ENCODE measurements at regions not wholly inside any gene's neighbourhood (a gene's known extent, or its start where the extent isn't known, plus 50 kb on each side); places are given as distances from the start of the nearest gene placed in this dataset.

DNA sequence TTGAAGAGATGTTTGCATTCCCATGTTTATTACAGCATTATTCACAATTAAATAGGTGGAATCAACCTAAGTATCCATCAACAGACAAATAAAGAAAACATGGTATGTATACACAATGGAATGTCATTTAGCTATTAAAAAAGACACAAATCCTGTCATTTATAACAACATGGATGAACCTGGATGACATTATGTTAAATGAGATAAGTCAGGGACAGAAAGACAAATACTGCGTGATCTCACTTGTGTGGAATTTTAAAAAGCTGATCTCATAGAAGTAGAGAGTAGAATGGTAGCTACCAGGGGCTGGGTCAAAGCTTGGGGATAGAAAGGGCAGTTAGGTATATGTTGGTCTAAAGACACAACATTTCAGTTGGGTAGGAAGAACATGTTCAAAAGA lies 376.3 kb downstream of the EPHA4 start:
- no peaks in the 10 kb centered on the region for H3K36me3 ChIP-seq (ENCODE audit: control insufficient read depth in 1 of 2, insufficient read depth in 2 of 2, low read depth in 1 of 2, low read length in 2 of 2)
- H3K27ac ChIP-seq (ENCODE audit: low read length, poor library complexity, severe bottlenecking) = no peak overlapping the region
- H3K27me3 ChIP-seq (ENCODE audit: control insufficient read depth in 1 of 2, insufficient read depth in 1 of 2, low read length in 2 of 2) = no peaks in the 10 kb centered on the region
- H3K9me3 ChIP-seq (ENCODE audit: control insufficient read depth, low read length) = no peaks in the 10 kb centered on the region
- no peaks in the 10 kb centered on the region for H3K4me1 ChIP-seq (ENCODE audit: control insufficient read depth, insufficient read depth, low read depth, low read length)
- H2BK15ac ChIP-seq (ENCODE audit: low read depth, poor library complexity, severe bottlenecking) = no peak overlapping the region
- no peak overlapping the region for H3K9ac ChIP-seq (ENCODE audit: low read length)
- no peak overlapping the region for H2AK5ac ChIP-seq (ENCODE audit: low read length, severe bottlenecking)
- H3K23ac ChIP-seq (ENCODE audit: low read length in 2 of 2) = no peak overlapping the region
- H2AFZ ChIP-seq (ENCODE audit: low read depth, low read length) = no peak overlapping the region
- no peak overlapping the region for H2BK5ac ChIP-seq (ENCODE audit: low read depth, low read length, poor library complexity, severe bottlenecking)
- WGBS = 94% methylated on average over 1 of the region's 1 CpG
- H2BK120ac ChIP-seq (ENCODE audit: low read depth, low read length) = no peak overlapping the region
- no peak for DNase-seq
- no peak overlapping the region for H4K91ac ChIP-seq (ENCODE audit: low read length)
- no peak overlapping the region for H3K4me2 ChIP-seq (ENCODE audit: low read length, poor library complexity, severe bottlenecking)
- H3K14ac ChIP-seq (ENCODE audit: low read length in 2 of 2) = no peak overlapping the region
- no peak overlapping the region for H2BK12ac ChIP-seq (ENCODE audit: low read length in 2 of 2)
- H3K18ac ChIP-seq (ENCODE audit: low read depth in 1 of 2, low read length in 2 of 2) = no peak overlapping the region
- H3K79me1 ChIP-seq (replicated peaks; ENCODE audit: low read length, poor library complexity, severe bottlenecking) = no peaks in the 10 kb centered on the region
- H4K8ac ChIP-seq (ENCODE audit: low read length) = no peak overlapping the region
- no peak overlapping the region for H3K4ac ChIP-seq (ENCODE audit: low read depth in 1 of 2, low read length in 2 of 2)
- no peak overlapping the region for H3K4me3 ChIP-seq (ENCODE audit: insufficient read depth in 1 of 2, low read depth in 1 of 2, low read length in 2 of 2)

DNA sequence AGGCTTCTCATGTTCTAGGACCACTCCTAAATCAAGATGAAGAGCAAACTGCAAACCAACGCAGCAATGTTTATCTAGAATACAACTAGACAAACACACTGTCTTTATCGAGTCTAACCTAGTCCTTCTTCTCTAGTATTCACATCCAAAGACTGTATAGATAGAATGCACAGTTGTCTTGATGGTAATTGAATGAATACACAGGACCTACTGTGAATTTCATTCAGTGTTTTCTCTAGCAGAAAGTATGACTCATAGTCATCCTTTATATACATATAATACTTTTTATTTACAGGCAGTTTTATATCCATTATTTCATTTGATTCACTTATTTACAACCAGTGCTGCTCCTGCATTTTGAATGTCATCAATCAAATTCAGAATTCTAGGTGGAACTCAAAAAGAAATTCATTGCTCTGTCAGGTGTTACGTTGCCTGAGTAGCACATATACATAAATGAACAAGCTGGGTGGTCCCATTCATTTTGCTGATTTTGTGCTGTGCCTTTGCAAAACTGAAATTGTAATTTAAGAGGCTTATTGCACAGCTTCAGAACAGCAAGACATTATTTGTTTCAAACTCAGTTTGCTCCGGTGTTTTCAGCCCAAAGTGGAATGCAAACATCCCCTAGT lies 374.8 kb downstream of the EPHA4 start:
- Histone ChIP-seq H4K91ac (ENCODE audit: low read length) (no peak overlapping the region), H2BK5ac (ENCODE audit: low read depth, low read length, poor library complexity, severe bottlenecking) (no peak overlapping the region)
- WGBS = 81% methylated on average over 3 of the region's 4 CpGs

DNA sequence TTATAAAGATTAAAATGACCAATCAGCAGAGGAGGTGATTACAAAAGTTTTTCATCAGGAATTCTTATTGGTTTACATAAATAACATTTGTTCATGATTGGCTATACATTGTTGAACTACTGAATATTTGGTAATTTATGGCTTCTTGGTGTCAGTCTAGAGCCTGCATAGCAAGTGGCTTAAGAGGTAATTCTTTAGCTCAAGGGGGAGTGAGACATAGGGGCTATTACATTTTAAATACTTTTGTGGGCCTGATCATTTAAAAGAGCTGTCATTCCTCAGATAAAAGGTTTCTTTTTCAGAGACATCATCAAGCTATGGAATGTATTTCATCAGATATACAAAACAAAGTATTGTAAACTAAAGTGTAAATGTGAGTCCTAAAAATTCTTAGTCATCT lies 373.8 kb downstream of the EPHA4 start:
- no peak overlapping the region for H3K27ac ChIP-seq (ENCODE audit: low read length, poor library complexity, severe bottlenecking)
- no peak overlapping the region for H2BK12ac ChIP-seq (ENCODE audit: low read length in 2 of 2)
- no peaks in the 10 kb centered on the region for H3K79me1 ChIP-seq (replicated peaks; ENCODE audit: low read length, poor library complexity, severe bottlenecking)
- H3K4me1 ChIP-seq (ENCODE audit: control insufficient read depth, insufficient read depth, low read depth, low read length) = no peaks in the 10 kb centered on the region
- no peak overlapping the region for H2AK5ac ChIP-seq (ENCODE audit: low read length, severe bottlenecking)
- no peak overlapping the region for H3K18ac ChIP-seq (ENCODE audit: low read depth in 1 of 2, low read length in 2 of 2)
- no peaks in the 10 kb centered on the region for H3K27me3 ChIP-seq (ENCODE audit: control insufficient read depth in 1 of 2, insufficient read depth in 1 of 2, low read length in 2 of 2)
- no peak overlapping the region for H3K4ac ChIP-seq (ENCODE audit: low read depth in 1 of 2, low read length in 2 of 2)
- H4K91ac ChIP-seq (ENCODE audit: low read length) = no peak overlapping the region
- H3K4me2 ChIP-seq (ENCODE audit: low read length, poor library complexity, severe bottlenecking) = no peak overlapping the region
- no peak overlapping the region for H2BK120ac ChIP-seq (ENCODE audit: low read depth, low read length)
- no peak overlapping the region for H3K9ac ChIP-seq (ENCODE audit: low read length)
- H3K23ac ChIP-seq (ENCODE audit: low read length in 2 of 2) = no peak overlapping the region
- no peak for DNase-seq
- no peak overlapping the region for H2BK5ac ChIP-seq (ENCODE audit: low read depth, low read length, poor library complexity, severe bottlenecking)
- no peaks in the 10 kb centered on the region for H3K36me3 ChIP-seq (ENCODE audit: control insufficient read depth in 1 of 2, insufficient read depth in 2 of 2, low read depth in 1 of 2, low read length in 2 of 2)
- no peak overlapping the region for H4K8ac ChIP-seq (ENCODE audit: low read length)
- H3K14ac ChIP-seq (ENCODE audit: low read length in 2 of 2) = no peak overlapping the region
- H2BK15ac ChIP-seq (ENCODE audit: low read depth, poor library complexity, severe bottlenecking) = no peak overlapping the region
- H3K4me3 ChIP-seq (ENCODE audit: insufficient read depth in 1 of 2, low read depth in 1 of 2, low read length in 2 of 2) = no peak overlapping the region
- H2AFZ ChIP-seq (ENCODE audit: low read depth, low read length) = no peak overlapping the region
- no peaks in the 10 kb centered on the region for H3K9me3 ChIP-seq (ENCODE audit: control insufficient read depth, low read length)

More for the DNA sequence above, 374.8 kb downstream of the EPHA4 start:
- no peaks in the 10 kb centered on the region for H3K4me1 ChIP-seq (ENCODE audit: control insufficient read depth, insufficient read depth, low read depth, low read length)
- no peak overlapping the region for H2BK15ac ChIP-seq (ENCODE audit: low read depth, poor library complexity, severe bottlenecking)
- H3K79me1 ChIP-seq (replicated peaks; ENCODE audit: low read length, poor library complexity, severe bottlenecking) = no peaks in the 10 kb centered on the region
- no peak overlapping the region for H3K9ac ChIP-seq (ENCODE audit: low read length)
- no peak overlapping the region for H3K4me3 ChIP-seq (ENCODE audit: insufficient read depth in 1 of 2, low read depth in 1 of 2, low read length in 2 of 2)
- no peak overlapping the region for H3K18ac ChIP-seq (ENCODE audit: low read depth in 1 of 2, low read length in 2 of 2)
- no peaks in the 10 kb centered on the region for H3K9me3 ChIP-seq (ENCODE audit: control insufficient read depth, low read length)
- H3K14ac ChIP-seq (ENCODE audit: low read length in 2 of 2) = no peak overlapping the region
- no peak overlapping the region for H2BK120ac ChIP-seq (ENCODE audit: low read depth, low read length)
- DNase-seq = no peak
- no peak overlapping the region for H3K4me2 ChIP-seq (ENCODE audit: low read length, poor library complexity, severe bottlenecking)
- no peak overlapping the region for H2BK12ac ChIP-seq (ENCODE audit: low read length in 2 of 2)
- H3K27me3 ChIP-seq (ENCODE audit: control insufficient read depth in 1 of 2, insufficient read depth in 1 of 2, low read length in 2 of 2) = no peaks in the 10 kb centered on the region
- no peak overlapping the region for H3K4ac ChIP-seq (ENCODE audit: low read depth in 1 of 2, low read length in 2 of 2)
- no peak overlapping the region for H3K23ac ChIP-seq (ENCODE audit: low read length in 2 of 2)
- no peak overlapping the region for H2AFZ ChIP-seq (ENCODE audit: low read depth, low read length)
- no peaks in the 10 kb centered on the region for H3K36me3 ChIP-seq (ENCODE audit: control insufficient read depth in 1 of 2, insufficient read depth in 2 of 2, low read depth in 1 of 2, low read length in 2 of 2)
- H4K8ac ChIP-seq (ENCODE audit: low read length) = no peak overlapping the region
- H3K27ac ChIP-seq (ENCODE audit: low read length, poor library complexity, severe bottlenecking) = no peak overlapping the region
- no peak overlapping the region for H2AK5ac ChIP-seq (ENCODE audit: low read length, severe bottlenecking)

DNA sequence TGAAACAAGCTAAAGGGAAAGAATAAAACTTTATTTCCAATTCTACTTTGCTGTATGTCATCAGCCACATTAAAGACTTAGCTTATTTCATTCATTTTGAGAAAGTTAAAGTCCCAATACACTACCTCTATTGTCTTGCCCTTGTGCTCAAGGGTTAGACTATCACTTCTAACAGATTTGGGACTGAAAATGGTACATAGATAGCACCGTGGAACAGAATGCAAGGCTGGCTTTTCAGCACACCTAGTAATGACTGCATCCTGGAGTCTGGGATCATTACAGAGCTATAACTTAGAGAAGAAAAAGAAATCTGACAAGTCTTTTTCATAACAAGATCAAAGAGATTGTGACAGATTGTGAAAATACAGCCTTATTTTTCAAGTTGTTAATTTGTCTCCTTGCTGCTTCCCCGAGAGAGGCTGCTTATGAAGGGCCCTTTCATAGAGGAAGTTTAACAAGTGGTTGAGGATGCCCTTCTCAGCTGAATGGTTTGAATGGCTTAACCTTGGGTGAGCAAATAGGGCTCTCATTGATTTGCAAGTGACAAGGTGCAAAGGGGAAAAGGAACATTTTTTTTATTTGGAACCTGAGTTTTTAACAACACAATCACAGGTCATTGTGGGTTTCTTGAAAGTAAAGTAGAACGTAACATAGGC lies 371.8 kb downstream of the EPHA4 start:
- H2BK12ac ChIP-seq (ENCODE audit: low read length in 2 of 2) = no peak overlapping the region
- H2AFZ ChIP-seq (ENCODE audit: low read depth, low read length) = no peak overlapping the region
- DNase-seq = no peak
- H3K4ac ChIP-seq (ENCODE audit: low read depth in 1 of 2, low read length in 2 of 2) = no peak overlapping the region
- no peak overlapping the region for H2BK120ac ChIP-seq (ENCODE audit: low read depth, low read length)
- H4K91ac ChIP-seq (ENCODE audit: low read length) = no peak overlapping the region
- H3K27ac ChIP-seq (ENCODE audit: low read length, poor library complexity, severe bottlenecking) = no peak overlapping the region
- no peak overlapping the region for H3K18ac ChIP-seq (ENCODE audit: low read depth in 1 of 2, low read length in 2 of 2)
- H4K8ac ChIP-seq (ENCODE audit: low read length) = no peak overlapping the region
- WGBS = 89% methylated on average over 3 of the region's 3 CpGs
- no peak overlapping the region for H3K9ac ChIP-seq (ENCODE audit: low read length)
- no peaks in the 10 kb centered on the region for H3K27me3 ChIP-seq (ENCODE audit: control insufficient read depth in 1 of 2, insufficient read depth in 1 of 2, low read length in 2 of 2)
- no peaks in the 10 kb centered on the region for H3K79me1 ChIP-seq (replicated peaks; ENCODE audit: low read length, poor library complexity, severe bottlenecking)
- H3K23ac ChIP-seq (ENCODE audit: low read length in 2 of 2) = no peak overlapping the region
- H2AK5ac ChIP-seq (ENCODE audit: low read length, severe bottlenecking) = no peak overlapping the region
- no peak overlapping the region for H3K14ac ChIP-seq (ENCODE audit: low read length in 2 of 2)
- no peaks in the 10 kb centered on the region for H3K4me1 ChIP-seq (ENCODE audit: control insufficient read depth, insufficient read depth, low read depth, low read length)
- H3K9me3 ChIP-seq (ENCODE audit: control insufficient read depth, low read length) = no peaks in the 10 kb centered on the region
- no peak overlapping the region for H3K4me3 ChIP-seq (ENCODE audit: insufficient read depth in 1 of 2, low read depth in 1 of 2, low read length in 2 of 2)
- H3K36me3 ChIP-seq (ENCODE audit: control insufficient read depth in 1 of 2, insufficient read depth in 2 of 2, low read depth in 1 of 2, low read length in 2 of 2) = no peaks in the 10 kb centered on the region
- H3K4me2 ChIP-seq (ENCODE audit: low read length, poor library complexity, severe bottlenecking) = no peak overlapping the region
- H2BK15ac ChIP-seq (ENCODE audit: low read depth, poor library complexity, severe bottlenecking) = no peak overlapping the region
- no peak overlapping the region for H2BK5ac ChIP-seq (ENCODE audit: low read depth, low read length, poor library complexity, severe bottlenecking)

All from mesenchymal stem cell (in vitro differentiated cells and primary cell).